ENCODE measurements at regions not wholly inside any gene's neighbourhood (a gene's known extent, or its start where the extent isn't known, plus 50 kb on each side); places are given as distances from the start of the nearest gene placed in this dataset.
"Not testable (repeated sequence)": the region's sequence is repeated elsewhere in the genome, so short reads cannot be mapped to it uniquely, and the experiment has no call there.

DNA sequence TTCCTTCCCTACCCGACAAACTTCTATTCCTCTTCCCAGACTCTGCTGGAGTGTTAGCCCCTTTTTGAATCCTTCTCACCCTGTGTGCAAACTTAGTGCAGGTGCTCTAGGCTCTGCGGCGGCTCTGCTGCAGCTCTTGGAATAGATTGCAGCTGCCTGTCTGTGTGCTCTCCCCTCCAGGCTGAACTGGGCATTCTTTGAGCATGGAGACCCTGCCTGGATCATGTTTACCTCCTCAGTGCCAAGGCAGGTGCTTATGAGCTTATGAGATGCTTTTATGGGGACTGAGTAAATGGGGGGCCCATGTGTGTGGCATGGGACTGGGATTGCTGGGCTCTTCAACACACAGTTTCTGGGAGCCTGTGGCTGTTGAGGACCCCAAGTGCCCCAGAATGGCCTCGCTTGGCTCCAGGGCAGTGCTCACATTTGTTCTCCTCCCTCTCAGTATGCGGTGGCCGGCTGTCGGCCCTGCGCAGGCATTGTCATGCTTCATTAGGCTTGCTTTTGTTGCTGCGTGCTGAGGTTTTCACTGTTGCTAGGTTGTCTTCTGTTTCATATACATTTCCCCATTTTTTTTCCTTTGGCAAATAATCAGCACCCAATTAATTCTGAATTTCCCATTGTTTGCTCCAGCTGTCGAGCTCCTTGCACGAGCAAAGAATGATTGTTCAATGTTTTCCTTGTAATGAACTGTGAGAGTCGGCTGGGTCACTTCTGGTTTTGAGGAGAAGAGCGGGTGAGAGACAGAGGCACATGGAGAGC, 185.5 kb upstream of the NLRP1 start:
- no peaks in the 10 kb centered on the region for H3K36me3 ChIP-seq
- H3K9me3 ChIP-seq, result no peaks in the 10 kb centered on the region
- H3K27me3 ChIP-seq, result no peaks in the 10 kb centered on the region
- DNase-seq, result no peak
- no peak overlapping the region for H3K4me3 ChIP-seq (ENCODE audit: low read depth, low read length)
- H3K4me1 ChIP-seq, result no peaks in the 10 kb centered on the region
- TF ChIP-seq, protein P1, sequence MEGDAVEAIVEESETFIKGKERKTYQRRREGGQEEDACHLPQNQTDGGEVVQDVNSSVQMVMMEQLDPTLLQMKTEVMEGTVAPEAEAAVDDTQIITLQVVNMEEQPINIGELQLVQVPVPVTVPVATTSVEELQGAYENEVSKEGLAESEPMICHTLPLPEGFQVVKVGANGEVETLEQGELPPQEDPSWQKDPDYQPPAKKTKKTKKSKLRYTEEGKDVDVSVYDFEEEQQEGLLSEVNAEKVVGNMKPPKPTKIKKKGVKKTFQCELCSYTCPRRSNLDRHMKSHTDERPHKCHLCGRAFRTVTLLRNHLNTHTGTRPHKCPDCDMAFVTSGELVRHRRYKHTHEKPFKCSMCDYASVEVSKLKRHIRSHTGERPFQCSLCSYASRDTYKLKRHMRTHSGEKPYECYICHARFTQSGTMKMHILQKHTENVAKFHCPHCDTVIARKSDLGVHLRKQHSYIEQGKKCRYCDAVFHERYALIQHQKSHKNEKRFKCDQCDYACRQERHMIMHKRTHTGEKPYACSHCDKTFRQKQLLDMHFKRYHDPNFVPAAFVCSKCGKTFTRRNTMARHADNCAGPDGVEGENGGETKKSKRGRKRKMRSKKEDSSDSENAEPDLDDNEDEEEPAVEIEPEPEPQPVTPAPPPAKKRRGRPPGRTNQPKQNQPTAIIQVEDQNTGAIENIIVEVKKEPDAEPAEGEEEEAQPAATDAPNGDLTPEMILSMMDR (IDR thresholded peaks at IDR 0.05; ENCODE audit: low read depth, low read length), result no peak

DNA sequence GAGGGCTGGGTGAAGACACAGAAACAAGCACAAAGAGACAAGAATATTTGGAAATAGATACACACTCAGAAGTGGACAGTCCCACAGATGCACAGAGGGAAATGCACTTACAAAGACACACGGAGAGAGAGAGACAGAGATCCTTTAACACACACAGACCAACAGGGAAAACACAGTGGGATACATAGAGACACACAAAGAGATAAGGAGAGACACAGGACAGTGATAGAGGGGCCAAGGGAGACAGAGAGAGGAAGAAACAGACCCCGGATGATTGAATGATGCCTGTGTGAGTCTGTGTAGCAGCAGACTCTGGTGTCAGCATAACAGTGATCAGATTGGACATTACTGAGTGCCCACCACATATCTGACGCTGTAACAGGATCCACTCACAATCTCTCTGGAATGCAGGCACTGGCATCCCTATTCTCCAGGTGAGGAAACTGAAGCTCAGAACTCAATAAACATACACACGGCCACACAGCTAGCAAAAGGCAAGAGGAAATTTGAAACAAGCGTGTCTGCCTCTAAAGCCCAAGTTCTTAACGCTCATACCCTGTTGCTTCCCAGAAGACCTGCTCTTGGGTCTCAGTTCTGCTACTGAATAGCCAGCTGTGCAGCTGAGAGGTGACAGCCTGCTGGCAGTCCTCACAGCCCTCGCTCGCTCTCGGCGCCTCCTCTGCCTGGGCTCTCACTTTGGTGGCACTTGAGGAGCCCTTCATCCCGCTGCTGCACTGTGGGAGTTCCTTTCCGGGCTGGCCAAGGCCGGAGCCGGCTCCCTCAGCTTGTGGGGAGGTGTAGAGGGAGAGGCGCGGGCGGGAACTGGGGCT, 186.3 kb upstream of the NLRP1 start:
- Histone ChIP-seq H3K4me1 (no peaks in the 10 kb centered on the region), H3K4me3 (ENCODE audit: low read depth, low read length) (no peak overlapping the region), H3K9me3 (no peaks in the 10 kb centered on the region), H3K27me3 (no peaks in the 10 kb centered on the region), H3K36me3 (no peaks in the 10 kb centered on the region)
- TF ChIP-seq, protein P1 (IDR thresholded peaks at IDR 0.05; ENCODE audit: low read depth, low read length), result no peak
- no peak for DNase-seq

DNA sequence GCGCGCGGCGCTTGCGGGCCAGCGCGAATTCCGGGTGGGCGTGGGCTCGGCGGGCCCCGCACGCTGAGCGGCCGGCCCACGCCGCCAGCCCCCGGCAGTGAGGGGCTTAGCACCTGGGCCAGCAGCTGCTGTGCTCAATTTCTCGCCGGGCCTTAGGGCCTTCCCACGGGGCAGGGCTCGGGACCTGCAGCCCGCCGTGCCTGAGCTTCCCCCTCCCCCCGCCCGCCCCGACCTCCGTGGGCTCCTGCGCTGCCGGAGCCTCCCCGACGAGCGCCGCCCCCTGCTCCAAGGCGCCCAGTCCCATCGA, 186.9 kb upstream of the NLRP1 start:
- not testable (repeated sequence) for H3K36me3 ChIP-seq; H3K4me3 ChIP-seq (ENCODE audit: low read depth, low read length); H3K4me1 ChIP-seq; H3K27me3 ChIP-seq; H3K9me3 ChIP-seq; DNase-seq

DNA sequence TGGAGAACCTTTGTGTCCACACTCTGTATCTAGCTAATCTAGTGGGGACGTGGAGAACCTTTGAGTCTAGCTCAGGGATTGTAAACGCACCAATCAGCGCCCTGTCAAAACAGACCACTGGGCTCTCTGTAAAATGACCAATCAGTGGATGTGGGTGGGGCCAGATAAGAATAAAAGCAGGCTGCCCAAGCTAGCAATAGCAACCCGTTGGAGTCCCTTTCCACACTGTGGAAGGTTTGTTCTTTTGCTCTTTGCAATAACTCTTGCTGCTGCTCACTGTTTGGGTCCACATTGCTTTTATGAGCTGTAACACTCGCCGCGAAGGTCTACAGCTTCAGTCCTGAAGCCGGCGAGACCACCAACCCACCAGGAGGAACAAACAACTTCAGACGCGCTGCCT, 187.7 kb upstream of the NLRP1 start:
- not testable (repeated sequence) for H3K36me3 ChIP-seq; H3K4me1 ChIP-seq; H3K4me3 ChIP-seq (ENCODE audit: low read depth, low read length); DNase-seq; H3K27me3 ChIP-seq; H3K9me3 ChIP-seq

DNA sequence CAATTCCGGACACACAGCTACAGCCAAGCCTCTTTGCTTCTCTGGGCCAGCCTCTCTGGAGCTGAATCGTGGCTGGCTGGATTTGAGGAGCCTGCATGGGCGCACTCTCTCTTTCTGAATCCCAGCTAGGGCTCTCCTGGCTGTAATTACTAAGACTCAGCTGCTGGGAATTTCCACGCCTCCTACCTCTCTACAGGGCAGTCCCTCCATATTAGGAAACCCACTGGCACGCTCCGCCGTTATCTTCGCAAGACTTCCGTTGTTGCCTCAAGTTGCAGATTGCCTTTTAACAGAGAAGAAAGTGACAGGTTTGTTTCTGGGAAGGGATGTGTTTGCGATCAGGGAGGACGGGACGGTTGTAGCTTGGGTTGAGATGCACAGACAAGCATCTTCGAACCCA, 188.4 kb upstream of the NLRP1 start:
- H3K36me3 ChIP-seq, result no peaks in the 10 kb centered on the region
- no peaks in the 10 kb centered on the region for H3K4me1 ChIP-seq
- no peak for DNase-seq
- TF ChIP-seq, protein P1 (IDR thresholded peaks at IDR 0.05; ENCODE audit: low read depth, low read length), result no peak
- H3K9me3 ChIP-seq, result no peaks in the 10 kb centered on the region
- no peaks in the 10 kb centered on the region for H3K27me3 ChIP-seq
- H3K4me3 ChIP-seq (ENCODE audit: low read depth, low read length), result no peak overlapping the region

DNA sequence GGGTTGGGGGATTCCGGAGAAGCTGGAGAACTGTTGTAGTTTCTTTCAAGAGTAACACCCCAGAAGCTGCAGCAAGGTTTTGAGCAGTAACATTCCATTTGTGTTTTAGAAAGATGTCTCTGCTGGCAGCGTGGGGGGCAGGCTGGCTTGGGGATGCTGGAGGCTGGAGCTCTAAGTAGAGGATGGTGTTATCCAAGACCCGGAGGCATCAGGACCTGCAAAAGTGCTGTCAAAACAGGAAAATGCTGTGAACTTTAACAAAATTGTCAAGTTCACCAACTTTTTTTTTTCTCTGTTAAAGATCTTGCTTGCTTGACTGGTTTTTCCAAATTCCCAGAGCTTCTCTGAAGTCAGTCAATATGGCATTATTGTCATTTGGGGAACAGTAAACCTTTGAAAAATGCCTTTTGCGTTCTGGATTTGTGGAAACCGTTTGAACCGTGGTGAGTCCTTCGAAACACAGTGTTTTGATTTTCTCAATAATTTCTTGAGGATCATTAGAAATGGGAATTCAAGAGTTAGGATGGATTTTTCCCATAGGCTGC, 189.6 kb upstream of the NLRP1 start:
- DNase-seq, result no peak
- TF ChIP-seq, protein P1 (IDR thresholded peaks at IDR 0.05; ENCODE audit: low read depth, low read length), result no peak
- H3K4me3 ChIP-seq (ENCODE audit: low read depth, low read length), result no peak overlapping the region
- H3K9me3 ChIP-seq, result no peaks in the 10 kb centered on the region
- H3K27me3 ChIP-seq, result no peaks in the 10 kb centered on the region
- H3K36me3 ChIP-seq, result no peaks in the 10 kb centered on the region
- no peaks in the 10 kb centered on the region for H3K4me1 ChIP-seq

DNA sequence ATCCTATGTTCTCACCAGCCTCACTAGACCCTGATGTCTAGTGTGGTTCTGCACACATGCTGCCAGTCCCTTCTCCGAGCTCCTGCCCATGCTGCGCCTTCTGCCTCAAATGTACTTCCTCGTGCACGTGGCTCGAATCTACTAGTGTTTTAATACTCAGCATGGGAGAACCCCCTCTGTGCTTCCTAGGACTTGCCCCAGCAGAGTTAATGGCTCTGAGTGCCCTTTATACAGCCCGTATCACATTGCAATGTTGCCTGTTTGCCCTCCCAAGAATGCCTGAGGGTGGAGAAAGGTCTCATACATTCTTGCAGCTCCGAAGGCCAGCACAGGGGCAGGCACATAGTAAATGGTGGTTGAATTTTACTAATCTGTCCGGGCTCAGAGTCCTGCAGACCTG, 190.8 kb upstream of the NLRP1 start:
- no peak for DNase-seq
- Histone ChIP-seq H3K36me3 (no peaks in the 10 kb centered on the region), H3K4me3 (ENCODE audit: low read depth, low read length) (no peak overlapping the region), H3K27me3 (no peaks in the 10 kb centered on the region), H3K9me3 (no peaks in the 10 kb centered on the region), H3K4me1 (no peaks in the 10 kb centered on the region)
- TF ChIP-seq, protein P1 (IDR thresholded peaks at IDR 0.05; ENCODE audit: low read depth, low read length), result no peak
